ENCODE measurements at regions not wholly inside any gene's neighbourhood (a gene's known extent, or its start where the extent isn't known, plus 50 kb on each side); places are given as distances from the start of the nearest gene placed in this dataset.
"Not testable (repeated sequence)": the region's sequence is repeated elsewhere in the genome, so short reads cannot be mapped to it uniquely, and the experiment has no call there.

- Mint-ChIP-seq H3K27me3 (no peaks in the 10 kb centered on the region), H3K4me3 (no peak overlapping the region), H3K9me3 (no peaks in the 10 kb centered on the region), H3K4me1 (no peaks in the 10 kb centered on the region), H3K27ac (no peak overlapping the region), H3K36me3 (ENCODE audit: low read depth) (no peaks in the 10 kb centered on the region)
- no peak for DNase-seq
- intact Hi-C loops (cut with micrococcal nuclease), result no loop called here
Measured at GRCh38 chr9:30250872-30251271, 2133.6 kb upstream of the ACO1 start.

GRCh38 chr9:30258094-30258493 lies 2126.3 kb upstream of the ACO1 start:
- intact Hi-C loops (cut with micrococcal nuclease), result no loop called here
- no peaks in the 10 kb centered on the region for H3K36me3 Mint-ChIP-seq (ENCODE audit: low read depth)
- H3K4me3 Mint-ChIP-seq, result no peak overlapping the region
- no peak overlapping the region for H3K27ac Mint-ChIP-seq
- DNase-seq, result no peak
- peaks cover 3% of the 10 kb centered on the region for H3K9me3 Mint-ChIP-seq
- H3K4me1 Mint-ChIP-seq, result no peaks in the 10 kb centered on the region
- H3K27me3 Mint-ChIP-seq, result no peaks in the 10 kb centered on the region

- Mint-ChIP-seq H3K9me3 (no peaks in the 10 kb centered on the region), H3K27ac (no peak overlapping the region), H3K4me3 (no peak overlapping the region), H3K27me3 (no peaks in the 10 kb centered on the region), H3K36me3 (ENCODE audit: low read depth) (no peaks in the 10 kb centered on the region), H3K4me1 (no peaks in the 10 kb centered on the region)
- DNase-seq, result no peak
- intact Hi-C loops (cut with micrococcal nuclease), result no loop called here
Measured at GRCh38 chr9:30280229-30280900, 2104.1 kb upstream of the ACO1 start.

- H3K4me3 Mint-ChIP-seq, result no peak overlapping the region
Measured at GRCh38 chr9:30289435-30289834, 2095.0 kb upstream of the ACO1 start.

GRCh38 chr9:30292026-30292425 lies 2092.4 kb upstream of the ACO1 start:
- H3K36me3 Mint-ChIP-seq (ENCODE audit: low read depth); DNase-seq; H3K9me3 Mint-ChIP-seq; H3K4me3 Mint-ChIP-seq; intact Hi-C loops (cut with micrococcal nuclease); H3K4me1 Mint-ChIP-seq; H3K27me3 Mint-ChIP-seq; H3K27ac Mint-ChIP-seq: not testable (repeated sequence)

More at GRCh38 chr9:30289435-30289834, 2095.0 kb upstream of the ACO1 start:
- intact Hi-C loops (cut with micrococcal nuclease), result no loop called here
- no peaks in the 10 kb centered on the region for H3K36me3 Mint-ChIP-seq (ENCODE audit: low read depth)
- H3K27ac Mint-ChIP-seq, result no peak overlapping the region
- no peak for DNase-seq
- no peaks in the 10 kb centered on the region for H3K27me3 Mint-ChIP-seq
- H3K9me3 Mint-ChIP-seq, result no peaks in the 10 kb centered on the region
- no peaks in the 10 kb centered on the region for H3K4me1 Mint-ChIP-seq

GRCh38 chr9:30293231-30293630 lies 2091.2 kb upstream of the ACO1 start:
- no peaks in the 10 kb centered on the region for H3K36me3 Mint-ChIP-seq (ENCODE audit: low read depth)
- intact Hi-C loops (cut with micrococcal nuclease), result no loop called here
- no peak overlapping the region for H3K27ac Mint-ChIP-seq
- H3K9me3 Mint-ChIP-seq, result no peaks in the 10 kb centered on the region
- no peak overlapping the region for H3K4me3 Mint-ChIP-seq
- DNase-seq, result no peak
- no peaks in the 10 kb centered on the region for H3K27me3 Mint-ChIP-seq
- H3K4me1 Mint-ChIP-seq, result no peaks in the 10 kb centered on the region

GRCh38 chr9:30299126-30299780 lies 2085.2 kb upstream of the ACO1 start:
- H3K9me3 Mint-ChIP-seq, result no peaks in the 10 kb centered on the region
- no peak overlapping the region for H3K4me3 Mint-ChIP-seq
- H3K36me3 Mint-ChIP-seq (ENCODE audit: low read depth), result no peaks in the 10 kb centered on the region
- H3K4me1 Mint-ChIP-seq, result no peaks in the 10 kb centered on the region
- H3K27me3 Mint-ChIP-seq, result no peaks in the 10 kb centered on the region
- DNase-seq, result no peak
- H3K27ac Mint-ChIP-seq, result no peak overlapping the region
- intact Hi-C loops (cut with micrococcal nuclease), result no loop called here

- H3K4me3 Mint-ChIP-seq, result no peak overlapping the region
- H3K9me3 Mint-ChIP-seq, result no peaks in the 10 kb centered on the region
- H3K27ac Mint-ChIP-seq, result no peak overlapping the region
- DNase-seq, result no peak
- no peaks in the 10 kb centered on the region for H3K4me1 Mint-ChIP-seq
- H3K36me3 Mint-ChIP-seq (ENCODE audit: low read depth), result no peaks in the 10 kb centered on the region
- intact Hi-C loops (cut with micrococcal nuclease), result no loop called here
- H3K27me3 Mint-ChIP-seq, result no peaks in the 10 kb centered on the region
Measured at GRCh38 chr9:30301271-30301963, 2083.0 kb upstream of the ACO1 start.

GRCh38 chr9:30310711-30311110 lies 2073.7 kb upstream of the ACO1 start:
- no peaks in the 10 kb centered on the region for H3K9me3 Mint-ChIP-seq
- H3K4me3 Mint-ChIP-seq, result no peak overlapping the region
- intact Hi-C loops (cut with micrococcal nuclease), result no loop called here
- no peak for DNase-seq
- no peaks in the 10 kb centered on the region for H3K36me3 Mint-ChIP-seq (ENCODE audit: low read depth)
- no peak overlapping the region for H3K27ac Mint-ChIP-seq
- no peaks in the 10 kb centered on the region for H3K27me3 Mint-ChIP-seq
- no peaks in the 10 kb centered on the region for H3K4me1 Mint-ChIP-seq

- Mint-ChIP-seq H3K27ac (no peak overlapping the region), H3K36me3 (ENCODE audit: low read depth) (no peaks in the 10 kb centered on the region), H3K4me1 (no peaks in the 10 kb centered on the region), H3K4me3 (no peak overlapping the region), H3K9me3 (no peaks in the 10 kb centered on the region), H3K27me3 (no peaks in the 10 kb centered on the region)
- no peak for DNase-seq
- intact Hi-C loops (cut with micrococcal nuclease), result no loop called here
Measured at GRCh38 chr9:30329431-30329830, 2055.0 kb upstream of the ACO1 start.

- intact Hi-C loops (cut with micrococcal nuclease), result no loop called here
- Mint-ChIP-seq H3K9me3 (no peaks in the 10 kb centered on the region), H3K27me3 (no peaks in the 10 kb centered on the region), H3K4me3 (no peak overlapping the region), H3K27ac (no peak overlapping the region), H3K4me1 (no peaks in the 10 kb centered on the region), H3K36me3 (ENCODE audit: low read depth) (no peaks in the 10 kb centered on the region)
- DNase-seq, result no peak
Measured at GRCh38 chr9:30348904-30349303, 2035.5 kb upstream of the ACO1 start.

- Mint-ChIP-seq H3K9me3 (no peaks in the 10 kb centered on the region), H3K4me1 (no peaks in the 10 kb centered on the region), H3K4me3 (no peak overlapping the region), H3K36me3 (ENCODE audit: low read depth) (no peaks in the 10 kb centered on the region), H3K27me3 (no peaks in the 10 kb centered on the region), H3K27ac (no peak overlapping the region)
- intact Hi-C loops (cut with micrococcal nuclease), result no loop called here
- no peak for DNase-seq
Measured at GRCh38 chr9:30349526-30350513, 2034.6 kb upstream of the ACO1 start.

- no peaks in the 10 kb centered on the region for H3K9me3 Mint-ChIP-seq
- intact Hi-C loops (cut with micrococcal nuclease), result no loop called here
- H3K27ac Mint-ChIP-seq, result no peak overlapping the region
- H3K27me3 Mint-ChIP-seq, result no peaks in the 10 kb centered on the region
- H3K4me3 Mint-ChIP-seq, result no peak overlapping the region
- DNase-seq, result no peak
- no peaks in the 10 kb centered on the region for H3K4me1 Mint-ChIP-seq
- no peaks in the 10 kb centered on the region for H3K36me3 Mint-ChIP-seq (ENCODE audit: low read depth)
Measured at GRCh38 chr9:30356221-30356620, 2028.2 kb upstream of the ACO1 start.
